ENCODE measurements at regions not wholly inside any gene's neighbourhood (a gene's known extent, or its start where the extent isn't known, plus 50 kb on each side); places are given as distances from the start of the nearest gene placed in this dataset.
A peak's percentile ranks its signal among the peaks of the same experiment; 100 is the strongest.

- DNase-seq = no peak
Measured at GRCh38 chr22:25351631-25352293, 132.3 kb downstream of the CRYBB2 start.

GRCh38 chr22:25352294-25352680 is 132.8 kb downstream of the CRYBB2 start:
- no peak for DNase-seq

GRCh38 chr22:25353516-25354445 is 134.3 kb downstream of the CRYBB2 start:
- no peak for DNase-seq

- DNase-seq = no peak
Measured at GRCh38 chr22:25354456-25354855, 135.0 kb downstream of the CRYBB2 start.

GRCh38 chr22:25357132-25357455 is 137.7 kb downstream of the CRYBB2 start:
- DNase-seq = no peak

GRCh38 chr22:25357606-25358420 is 138.4 kb downstream of the CRYBB2 start:
- DNase-seq = no peak

- DNase-seq = no peak
Measured at GRCh38 chr22:25358421-25359170, 139.2 kb downstream of the CRYBB2 start.

- no peak for DNase-seq
Measured at GRCh38 chr22:25359601-25360261, 140.3 kb downstream of the CRYBB2 start.

- DNase-seq = no peak
Measured at GRCh38 chr22:25360411-25360810, 141.0 kb downstream of the CRYBB2 start.

- DNase-seq = no peak
Measured at GRCh38 chr22:25360891-25361645, 141.6 kb downstream of the CRYBB2 start.

- DNase-seq = no peak
Measured at GRCh38 chr22:25361899-25362214, 142.4 kb downstream of the CRYBB2 start.

- DNase-seq = peak; percentile 70
Measured at GRCh38 chr22:25362215-25362882, 142.9 kb downstream of the CRYBB2 start.

- DNase-seq = no peak
Measured at GRCh38 chr22:25362883-25363240, 143.4 kb downstream of the CRYBB2 start.

GRCh38 chr22:25363474-25363873 is 144.0 kb downstream of the CRYBB2 start:
- DNase-seq = no peak

GRCh38 chr22:25364281-25364680 is 144.8 kb downstream of the CRYBB2 start:
- no peak for DNase-seq

- no peak for DNase-seq
Measured at GRCh38 chr22:25364736-25365241, 145.3 kb downstream of the CRYBB2 start.

- DNase-seq = no peak
Measured at GRCh38 chr22:25365491-25366261, 146.2 kb downstream of the CRYBB2 start.

- no peak for DNase-seq
Measured at GRCh38 chr22:25366408-25366807, 147.0 kb downstream of the CRYBB2 start.

GRCh38 chr22:25366876-25367466 is 147.5 kb downstream of the CRYBB2 start:
- no peak for DNase-seq

- DNase-seq = no peak
Measured at GRCh38 chr22:25367756-25368155, 148.3 kb downstream of the CRYBB2 start.

All from activated naive CD4-positive, alpha-beta T cell treated with Interleukin-2 at 50 U/mL for 16 hours (primary cell).